NB4 (cell line): ENCODE measurements at regions not wholly inside any gene's neighbourhood (a gene's known extent, or its start where the extent isn't known, plus 50 kb on each side); places are given as distances from the start of the nearest gene placed in this dataset.

Experiments
- DNase-seq: peaks from one replicate; pipeline ENCODE4 v3.0.0; 2010; ENCODE audit warnings: low read depth
- H3K4me3 ChIP-seq: one replicate; pipeline ENCODE4 v1.5.1; 2011; ENCODE audit warnings: mild to moderate bottlenecking, low read depth, low read length, moderate library complexity
- MYC ChIP-seq: IDR thresholded peaks from 2 replicates; pipeline ENCODE4 v1.6.1; 2011; ENCODE audit warnings: low read depth, low read length
- POLR2A ChIP-seq: IDR thresholded peaks from 2 replicates; pipeline ENCODE4 v1.6.1; 2011; ENCODE audit warnings: mild to moderate bottlenecking; ENCODE audit not compliant: insufficient read length; ENCODE audit errors: extremely low read depth
- TF ChIP-seq, protein P1 (sequence below): IDR thresholded peaks from one replicate; pipeline ENCODE4 v1.5.1; 2012; ENCODE audit warnings: low read depth, low read length
- TF ChIP-seq, protein P2 (sequence below): IDR thresholded peaks from 2 replicates; pipeline ENCODE4 v1.6.1; 2011; ENCODE audit warnings: low read depth, low read length

DNA sequence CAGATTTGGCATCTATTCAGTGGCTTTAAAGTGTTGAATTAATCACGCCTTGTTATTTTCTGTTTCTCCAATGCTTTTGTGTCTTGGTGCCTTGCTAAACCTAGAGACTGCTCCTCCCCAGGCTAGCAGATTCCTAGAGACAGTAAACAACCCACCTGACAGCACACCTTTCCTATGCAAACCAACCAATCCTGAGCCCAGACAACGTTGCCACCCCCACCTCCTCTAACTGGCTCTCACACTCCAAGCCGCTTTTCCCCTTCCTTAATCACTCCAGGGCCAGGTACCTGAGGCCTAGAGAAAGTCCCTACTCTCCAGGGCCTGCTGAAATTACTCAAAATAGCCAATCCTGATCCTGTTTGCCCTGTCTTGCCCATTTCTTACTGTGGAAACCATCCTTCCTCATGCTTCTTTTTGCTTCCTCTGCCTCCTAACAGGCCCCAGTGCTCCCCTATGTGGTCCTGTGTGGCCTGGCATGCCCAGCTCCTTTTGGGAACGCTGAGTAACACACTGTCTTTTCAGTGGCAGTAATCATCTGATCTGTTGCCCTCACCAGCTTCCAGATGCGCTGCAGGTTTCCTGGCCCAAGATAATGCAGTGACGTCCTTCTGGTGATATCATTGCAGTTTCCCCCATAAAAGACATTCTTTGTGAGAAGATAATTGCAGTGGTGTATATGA lies 53.4 kb downstream of the GAS1 start:
- no peak for TF ChIP-seq POLR2A
- TF ChIP-seq, protein P1, sequence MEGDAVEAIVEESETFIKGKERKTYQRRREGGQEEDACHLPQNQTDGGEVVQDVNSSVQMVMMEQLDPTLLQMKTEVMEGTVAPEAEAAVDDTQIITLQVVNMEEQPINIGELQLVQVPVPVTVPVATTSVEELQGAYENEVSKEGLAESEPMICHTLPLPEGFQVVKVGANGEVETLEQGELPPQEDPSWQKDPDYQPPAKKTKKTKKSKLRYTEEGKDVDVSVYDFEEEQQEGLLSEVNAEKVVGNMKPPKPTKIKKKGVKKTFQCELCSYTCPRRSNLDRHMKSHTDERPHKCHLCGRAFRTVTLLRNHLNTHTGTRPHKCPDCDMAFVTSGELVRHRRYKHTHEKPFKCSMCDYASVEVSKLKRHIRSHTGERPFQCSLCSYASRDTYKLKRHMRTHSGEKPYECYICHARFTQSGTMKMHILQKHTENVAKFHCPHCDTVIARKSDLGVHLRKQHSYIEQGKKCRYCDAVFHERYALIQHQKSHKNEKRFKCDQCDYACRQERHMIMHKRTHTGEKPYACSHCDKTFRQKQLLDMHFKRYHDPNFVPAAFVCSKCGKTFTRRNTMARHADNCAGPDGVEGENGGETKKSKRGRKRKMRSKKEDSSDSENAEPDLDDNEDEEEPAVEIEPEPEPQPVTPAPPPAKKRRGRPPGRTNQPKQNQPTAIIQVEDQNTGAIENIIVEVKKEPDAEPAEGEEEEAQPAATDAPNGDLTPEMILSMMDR: no peak
- no peak for TF ChIP-seq MYC
- TF ChIP-seq, protein P2, sequence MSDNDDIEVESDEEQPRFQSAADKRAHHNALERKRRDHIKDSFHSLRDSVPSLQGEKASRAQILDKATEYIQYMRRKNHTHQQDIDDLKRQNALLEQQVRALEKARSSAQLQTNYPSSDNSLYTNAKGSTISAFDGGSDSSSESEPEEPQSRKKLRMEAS: no peak
- no peak overlapping the region for H3K4me3 ChIP-seq
- DNase-seq: no peak

DNA sequence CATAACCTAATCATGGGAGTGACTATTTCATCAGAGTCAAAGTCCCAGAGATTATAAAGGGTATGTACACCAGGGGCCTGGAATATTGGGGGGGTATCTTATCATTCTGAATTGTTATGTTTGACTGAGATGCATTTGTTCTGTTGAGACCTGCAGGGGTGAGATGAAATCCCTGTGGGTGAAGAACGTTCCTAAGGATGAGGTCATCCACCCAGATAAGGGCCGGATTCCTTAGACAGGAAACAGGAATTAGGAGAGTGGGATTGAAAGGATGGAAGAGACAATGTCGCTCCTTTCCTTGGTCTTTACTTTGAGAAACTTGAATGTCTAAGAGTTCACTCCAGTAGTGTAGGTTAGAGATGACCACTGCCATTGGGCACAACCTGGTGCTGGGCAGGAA lies 54.7 kb downstream of the GAS1 start:
- no peak overlapping the region for H3K4me3 ChIP-seq
- TF ChIP-seq POLR2A: no peak
- TF ChIP-seq, protein P2: no peak
- DNase-seq: no peak

DNA sequence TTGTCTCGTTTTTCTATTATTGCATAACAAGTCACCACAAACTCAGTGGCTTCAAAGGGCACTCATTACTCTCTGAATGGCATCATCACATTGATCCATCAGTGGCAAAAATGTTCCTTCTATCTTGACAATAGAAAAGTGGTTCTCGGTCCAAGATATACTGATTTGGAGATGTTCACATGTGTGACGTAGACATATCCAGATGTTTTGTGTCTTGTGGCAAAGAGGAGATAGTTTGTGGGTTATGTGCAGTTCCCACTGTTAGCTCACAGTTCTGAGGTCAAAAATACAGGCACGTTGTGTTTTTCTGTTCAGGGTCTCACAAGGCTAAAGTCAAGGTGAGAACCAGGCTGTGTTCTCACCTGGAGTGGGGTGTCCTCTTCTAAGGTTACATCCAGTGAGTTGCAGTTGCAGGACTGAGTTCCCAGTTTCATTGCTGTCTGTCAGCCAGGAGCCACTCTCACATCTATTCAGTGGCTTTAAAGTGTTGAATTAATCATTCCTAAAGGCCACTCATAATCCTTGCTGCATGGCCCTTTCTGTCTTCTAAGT lies 55.3 kb downstream of the GAS1 start:
- no peak for DNase-seq
- H3K4me3 ChIP-seq: no peak overlapping the region
- TF ChIP-seq, protein P2: no peak
- TF ChIP-seq, protein P1: no peak
- no peak for TF ChIP-seq POLR2A
- no peak for TF ChIP-seq MYC

DNA sequence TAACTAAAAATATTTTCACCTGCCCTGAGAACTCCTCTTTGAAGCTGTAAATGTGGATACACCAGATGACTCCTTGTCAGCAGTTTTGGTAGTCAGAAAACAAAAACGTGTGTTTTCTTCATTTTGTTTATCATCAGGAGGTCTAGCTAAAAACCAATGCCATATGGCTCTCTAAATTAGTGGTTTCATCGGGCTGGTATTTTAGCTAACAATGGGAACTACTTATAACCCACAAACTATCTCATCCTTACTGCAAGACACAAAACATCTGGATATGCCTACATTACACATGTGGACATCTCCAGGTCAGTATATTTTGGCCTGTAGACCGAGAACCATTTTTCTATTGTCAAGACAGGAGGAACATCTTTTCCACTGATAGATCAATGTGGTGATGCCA lies 56.2 kb downstream of the GAS1 start:
- no peak for DNase-seq

DNA sequence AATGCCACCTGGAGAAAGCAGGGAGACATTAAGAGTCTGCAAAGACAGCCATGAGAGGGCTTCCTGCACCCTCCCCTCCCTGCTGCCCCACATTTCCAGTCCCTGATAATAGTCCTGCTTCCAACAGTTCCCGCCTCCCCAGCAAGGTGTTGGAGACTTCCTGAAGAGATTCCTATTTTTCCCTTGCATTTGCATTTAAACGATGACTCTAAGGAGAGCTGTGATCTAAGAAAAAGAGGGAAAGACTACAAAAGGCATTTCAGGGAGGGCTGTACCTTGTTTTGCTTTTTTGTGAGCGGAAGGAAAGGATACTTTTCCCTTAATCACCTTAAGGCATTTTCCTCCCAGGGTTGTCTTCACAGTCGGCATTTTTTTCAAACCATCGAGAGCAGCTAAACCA lies 62.1 kb downstream of the GAS1 start:
- no peak overlapping the region for H3K4me3 ChIP-seq
- TF ChIP-seq, protein P2: no peak
- TF ChIP-seq POLR2A (no peak), MYC (no peak)
- TF ChIP-seq, protein P1: no peak
- DNase-seq: no peak

More for the DNA sequence above, 56.2 kb downstream of the GAS1 start:
- TF ChIP-seq POLR2A (no peak), MYC (no peak)
- TF ChIP-seq, protein P1: no peak
- TF ChIP-seq, protein P2: no peak
- H3K4me3 ChIP-seq: no peak overlapping the region

DNA sequence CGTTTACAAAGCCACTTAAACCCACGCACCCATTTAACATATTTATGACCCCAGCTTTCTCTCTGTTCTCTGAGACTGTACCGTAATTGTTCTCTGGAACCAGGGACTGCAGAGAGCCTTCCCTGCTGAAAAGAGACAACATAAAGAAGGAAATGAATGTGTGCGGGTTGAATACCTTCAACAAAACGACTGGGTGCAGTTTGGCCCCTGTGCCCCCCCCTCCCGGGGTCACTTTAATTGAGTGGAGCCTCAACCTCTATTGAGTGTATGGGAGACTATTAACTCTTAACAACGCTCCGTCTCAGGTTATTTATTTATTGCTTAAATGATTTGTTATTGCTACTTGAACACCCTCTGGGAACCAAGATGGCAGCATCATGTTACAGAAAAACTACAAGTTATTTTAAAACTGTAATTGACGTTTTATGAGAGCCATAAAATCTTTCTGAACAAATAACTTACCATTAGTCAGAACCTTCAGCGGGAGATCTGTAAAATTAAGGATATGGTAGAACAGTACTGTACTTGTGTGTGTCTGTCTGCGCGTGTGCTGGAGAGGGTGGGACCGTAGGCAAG lies 70.6 kb downstream of the GAS1 start:
- TF ChIP-seq POLR2A (no peak), MYC (no peak)
- TF ChIP-seq, protein P2: no peak
- TF ChIP-seq, protein P1: no peak
- DNase-seq: no peak
- no peak overlapping the region for H3K4me3 ChIP-seq
